ENCODE measurements at regions not wholly inside any gene's neighbourhood (a gene's known extent, or its start where the extent isn't known, plus 50 kb on each side); places are given as distances from the start of the nearest gene placed in this dataset.

DNA sequence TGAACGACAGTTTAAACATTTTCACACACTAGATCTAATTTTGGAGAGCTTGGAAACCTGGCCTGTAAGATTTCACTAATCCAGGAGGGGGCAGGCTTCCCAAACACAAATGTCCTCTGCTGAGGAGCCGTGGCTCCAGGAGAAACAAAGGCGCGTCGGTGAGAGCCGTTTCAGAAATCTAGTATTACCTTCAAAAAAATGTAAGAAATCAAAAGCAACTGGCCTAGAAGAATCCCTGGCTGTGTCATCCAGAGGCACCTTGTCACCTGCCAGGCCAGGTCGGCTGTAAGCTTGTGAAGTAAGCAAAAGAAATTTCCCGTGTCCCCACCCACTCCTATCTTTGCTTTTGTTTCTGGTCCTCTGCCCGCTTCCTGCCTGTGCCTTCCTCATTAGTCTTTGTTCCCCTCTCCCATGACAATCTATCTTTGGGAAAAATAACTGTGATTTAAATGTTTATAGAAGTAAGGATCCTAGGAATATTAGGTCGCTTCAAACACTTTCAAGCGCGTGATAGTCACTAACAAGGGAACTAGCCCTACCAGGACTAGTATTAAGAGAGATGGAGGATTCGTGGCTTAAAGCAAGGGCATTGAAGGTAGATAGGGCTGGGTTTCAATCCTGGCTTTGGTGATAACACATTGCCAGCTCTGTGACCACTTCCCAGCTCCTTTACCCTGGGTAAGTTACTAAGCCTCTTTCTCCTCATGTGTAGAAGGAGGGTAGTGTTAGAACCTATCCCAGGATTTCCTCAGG, 99.5 kb upstream of the STK39 start (continued):
- TF ChIP-seq, protein P1, sequence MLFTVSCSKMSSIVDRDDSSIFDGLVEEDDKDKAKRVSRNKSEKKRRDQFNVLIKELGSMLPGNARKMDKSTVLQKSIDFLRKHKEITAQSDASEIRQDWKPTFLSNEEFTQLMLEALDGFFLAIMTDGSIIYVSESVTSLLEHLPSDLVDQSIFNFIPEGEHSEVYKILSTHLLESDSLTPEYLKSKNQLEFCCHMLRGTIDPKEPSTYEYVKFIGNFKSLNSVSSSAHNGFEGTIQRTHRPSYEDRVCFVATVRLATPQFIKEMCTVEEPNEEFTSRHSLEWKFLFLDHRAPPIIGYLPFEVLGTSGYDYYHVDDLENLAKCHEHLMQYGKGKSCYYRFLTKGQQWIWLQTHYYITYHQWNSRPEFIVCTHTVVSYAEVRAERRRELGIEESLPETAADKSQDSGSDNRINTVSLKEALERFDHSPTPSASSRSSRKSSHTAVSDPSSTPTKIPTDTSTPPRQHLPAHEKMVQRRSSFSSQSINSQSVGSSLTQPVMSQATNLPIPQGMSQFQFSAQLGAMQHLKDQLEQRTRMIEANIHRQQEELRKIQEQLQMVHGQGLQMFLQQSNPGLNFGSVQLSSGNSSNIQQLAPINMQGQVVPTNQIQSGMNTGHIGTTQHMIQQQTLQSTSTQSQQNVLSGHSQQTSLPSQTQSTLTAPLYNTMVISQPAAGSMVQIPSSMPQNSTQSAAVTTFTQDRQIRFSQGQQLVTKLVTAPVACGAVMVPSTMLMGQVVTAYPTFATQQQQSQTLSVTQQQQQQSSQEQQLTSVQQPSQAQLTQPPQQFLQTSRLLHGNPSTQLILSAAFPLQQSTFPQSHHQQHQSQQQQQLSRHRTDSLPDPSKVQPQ (CRISPR knock-in tag; IDR thresholded peaks at IDR 0.05; ENCODE audit: borderline replicate concordance) = no peak
- no peak for TF ChIP-seq DIDO1 (tag; IDR thresholded peaks at IDR 0.05; ENCODE audit: low read depth)
- no peak for TF ChIP-seq ZFP30 (CRISPR knock-in tag; IDR thresholded peaks at IDR 0.05; ENCODE audit: borderline replicate concordance)
- TF ChIP-seq LARP7 (IDR thresholded peaks at IDR 0.05) = no peak
- no peak for TF ChIP-seq DNMT1 (IDR thresholded peaks at IDR 0.05)
- no peak for TF ChIP-seq RBFOX2 (IDR thresholded peaks at IDR 0.05; ENCODE audit: low read depth, low read length)
- TF ChIP-seq NCOR1 (IDR thresholded peaks at IDR 0.05) = no peak
- TF ChIP-seq IFI16 (CRISPR knock-in tag; IDR thresholded peaks at IDR 0.05) = no peak
- TF ChIP-seq RERE (CRISPR knock-in tag; IDR thresholded peaks at IDR 0.05; ENCODE audit: borderline replicate concordance) = no peak
- no peak for TF ChIP-seq ARID3A (IDR thresholded peaks at IDR 0.05; ENCODE audit: borderline replicate concordance, low read depth, low read length)
- no peak for TF ChIP-seq ELF4 (CRISPR knock-in tag; IDR thresholded peaks at IDR 0.05)
- no peak for TF ChIP-seq HDAC8 (tag; IDR thresholded peaks at IDR 0.05)

All from K562 (cell line).